PC-3 (cell line): ENCODE measurements at regions not wholly inside any gene's neighbourhood (a gene's known extent, or its start where the extent isn't known, plus 50 kb on each side); places are given as distances from the start of the nearest gene placed in this dataset.

Experiments used
- CTCF ChIP-seq: fragments of 300-600 bp; sonication (generic); conservative IDR thresholded peaks from 2 replicates; pipeline ENCODE4 v1.5.1; 2017; ENCODE audit warnings: antibody characterized with exemption, low read depth, mild to moderate bottlenecking, low read length
- EZH2 ChIP-seq: fragments of 300-600 bp; sonication (generic); IDR thresholded peaks from one replicate; pipeline ENCODE4 v1.6.1; 2017; ENCODE audit warnings: antibody characterized with exemption, mild to moderate bottlenecking, low read length; ENCODE audit not compliant: unreplicated experiment
- EZH2phosphoT487 ChIP-seq: fragments of 300-600 bp; sonication (generic); IDR thresholded peaks from 2 replicates; pipeline ENCODE4 v1.6.1; 2018; ENCODE audit warnings: mild to moderate bottlenecking, antibody characterized with exemption, low read length, borderline replicate concordance

GRCh38 chr16:87048730-87049115 lies 268.5 kb downstream of the C16orf95 start:
- no peak for TF ChIP-seq CTCF
- no peak for TF ChIP-seq EZH2phosphoT487
- TF ChIP-seq EZH2 = no peak
